Loucy (cell line): ENCODE measurements at regions not wholly inside any gene's neighbourhood (a gene's known extent, or its start where the extent isn't known, plus 50 kb on each side); places are given as distances from the start of the nearest gene placed in this dataset.

Source experiments
- EZH2phosphoT487 ChIP-seq: fragments of 200-600 bp; IDR thresholded peaks from 2 replicates; pipeline ENCODE4 v1.6.1; 2018; ENCODE audit warnings: antibody characterized with exemption, mild to moderate bottlenecking, moderate library complexity, borderline replicate concordance
- TF ChIP-seq, protein P1 (sequence below): fragments of 200-600 bp; sonication (generic); conservative IDR thresholded peaks from 2 replicates; pipeline ENCODE4 v1.5.1; 2014; ENCODE audit warnings: mild to moderate bottlenecking, antibody characterized with exemption, low read length

DNA sequence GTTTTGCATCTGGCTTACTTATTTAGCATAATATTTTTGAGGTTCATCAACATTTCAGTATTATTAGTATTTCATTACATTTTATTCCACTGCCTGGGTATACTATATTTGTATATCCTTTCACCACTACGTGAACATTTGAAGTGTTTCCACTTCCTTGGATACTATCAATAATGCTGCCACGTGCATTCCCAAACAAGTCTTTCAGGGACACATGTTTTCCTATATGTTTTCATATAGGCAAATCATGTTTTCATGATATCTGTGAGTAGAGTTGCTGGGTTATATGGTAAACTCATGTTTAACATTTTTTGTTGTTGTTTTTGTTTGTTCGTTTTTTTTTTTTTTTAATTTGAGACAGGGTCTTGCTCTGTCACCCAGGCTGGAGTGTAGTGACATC lies 380.1 kb downstream of the OMA1 start:
- TF ChIP-seq, protein P1, sequence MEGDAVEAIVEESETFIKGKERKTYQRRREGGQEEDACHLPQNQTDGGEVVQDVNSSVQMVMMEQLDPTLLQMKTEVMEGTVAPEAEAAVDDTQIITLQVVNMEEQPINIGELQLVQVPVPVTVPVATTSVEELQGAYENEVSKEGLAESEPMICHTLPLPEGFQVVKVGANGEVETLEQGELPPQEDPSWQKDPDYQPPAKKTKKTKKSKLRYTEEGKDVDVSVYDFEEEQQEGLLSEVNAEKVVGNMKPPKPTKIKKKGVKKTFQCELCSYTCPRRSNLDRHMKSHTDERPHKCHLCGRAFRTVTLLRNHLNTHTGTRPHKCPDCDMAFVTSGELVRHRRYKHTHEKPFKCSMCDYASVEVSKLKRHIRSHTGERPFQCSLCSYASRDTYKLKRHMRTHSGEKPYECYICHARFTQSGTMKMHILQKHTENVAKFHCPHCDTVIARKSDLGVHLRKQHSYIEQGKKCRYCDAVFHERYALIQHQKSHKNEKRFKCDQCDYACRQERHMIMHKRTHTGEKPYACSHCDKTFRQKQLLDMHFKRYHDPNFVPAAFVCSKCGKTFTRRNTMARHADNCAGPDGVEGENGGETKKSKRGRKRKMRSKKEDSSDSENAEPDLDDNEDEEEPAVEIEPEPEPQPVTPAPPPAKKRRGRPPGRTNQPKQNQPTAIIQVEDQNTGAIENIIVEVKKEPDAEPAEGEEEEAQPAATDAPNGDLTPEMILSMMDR = no peak
- no peak for TF ChIP-seq EZH2phosphoT487
